ENCODE measurements at regions not wholly inside any gene's neighbourhood (a gene's known extent, or its start where the extent isn't known, plus 50 kb on each side); places are given as distances from the start of the nearest gene placed in this dataset.

- Mint-ChIP-seq H3K4me1 (no peaks in the 10 kb centered on the region), H3K36me3 (no peaks in the 10 kb centered on the region), H3K27ac (no peak overlapping the region), H3K27me3 (peaks cover 3% of the 10 kb centered on the region), H3K9me3 (no peaks in the 10 kb centered on the region), H3K4me3 (no peak overlapping the region)
- ATAC-seq (ENCODE audit: low read depth): no peak
- POLR2A ChIA-PET: no interaction called here
- no peak for DNase-seq
Measured at GRCh38 chr13:105928901-105929300, 606.6 kb downstream of the EFNB2 start.

GRCh38 chr13:105928048-105928447 lies 607.4 kb downstream of the EFNB2 start:
- H3K27ac Mint-ChIP-seq: no peak overlapping the region
- H3K4me1 Mint-ChIP-seq: no peaks in the 10 kb centered on the region
- ATAC-seq (ENCODE audit: low read depth): no peak

GRCh38 chr13:105925496-105925895 lies 610.0 kb downstream of the EFNB2 start:
- Mint-ChIP-seq H3K9me3 (no peaks in the 10 kb centered on the region), H3K36me3 (no peaks in the 10 kb centered on the region), H3K27me3 (peaks cover 5% of the 10 kb centered on the region), H3K4me3 (no peak overlapping the region), H3K4me1 (no peaks in the 10 kb centered on the region), H3K27ac (no peak overlapping the region)
- no peak for DNase-seq
- no peak for ATAC-seq (ENCODE audit: low read depth)
- POLR2A ChIA-PET: no interaction called here

More at GRCh38 chr13:105928048-105928447, 607.4 kb downstream of the EFNB2 start:
- no peak for DNase-seq
- Mint-ChIP-seq H3K36me3 (no peaks in the 10 kb centered on the region), H3K4me3 (no peak overlapping the region), H3K27me3 (peaks cover 3% of the 10 kb centered on the region), H3K9me3 (no peaks in the 10 kb centered on the region)
- POLR2A ChIA-PET: no interaction called here

GRCh38 chr13:105921711-105922110 lies 613.8 kb downstream of the EFNB2 start:
- Mint-ChIP-seq H3K9me3 (no peaks in the 10 kb centered on the region), H3K4me1 (no peaks in the 10 kb centered on the region), H3K4me3 (no peak overlapping the region), H3K27ac (no peak overlapping the region), H3K27me3 (peaks cover 5% of the 10 kb centered on the region), H3K36me3 (no peaks in the 10 kb centered on the region)
- DNase-seq: no peak
- ATAC-seq (ENCODE audit: low read depth): no peak
- POLR2A ChIA-PET: no interaction called here

GRCh38 chr13:105920370-105920769 lies 615.1 kb downstream of the EFNB2 start:
- peaks cover 3% of the 10 kb centered on the region for H3K27me3 Mint-ChIP-seq
- no peaks in the 10 kb centered on the region for H3K4me1 Mint-ChIP-seq
- H3K27ac Mint-ChIP-seq: no peak overlapping the region
- no peaks in the 10 kb centered on the region for H3K9me3 Mint-ChIP-seq
- POLR2A ChIA-PET: no interaction called here
- no peak overlapping the region for H3K4me3 Mint-ChIP-seq
- H3K36me3 Mint-ChIP-seq: no peaks in the 10 kb centered on the region
- DNase-seq: no peak
- no peak for ATAC-seq (ENCODE audit: low read depth)

- no peak overlapping the region for H3K4me3 Mint-ChIP-seq
- H3K4me1 Mint-ChIP-seq: no peaks in the 10 kb centered on the region
- DNase-seq (no peak), ATAC-seq (ENCODE audit: low read depth) (no peak)
- POLR2A ChIA-PET: no interaction called here
- H3K36me3 Mint-ChIP-seq: no peaks in the 10 kb centered on the region
- no peak overlapping the region for H3K27ac Mint-ChIP-seq
- no peaks in the 10 kb centered on the region for H3K9me3 Mint-ChIP-seq
- H3K27me3 Mint-ChIP-seq: peaks cover 2% of the 10 kb centered on the region
Measured at GRCh38 chr13:105918842-105919741, 616.4 kb downstream of the EFNB2 start.

GRCh38 chr13:105915146-105915850 lies 620.2 kb downstream of the EFNB2 start:
- DNase-seq (no peak), ATAC-seq (ENCODE audit: low read depth) (no peak)
- Mint-ChIP-seq H3K27me3 (peaks cover 5% of the 10 kb centered on the region), H3K27ac (no peak overlapping the region), H3K4me3 (no peak overlapping the region), H3K9me3 (no peaks in the 10 kb centered on the region), H3K36me3 (no peaks in the 10 kb centered on the region), H3K4me1 (no peaks in the 10 kb centered on the region)
- POLR2A ChIA-PET: no interaction called here

- Mint-ChIP-seq H3K9me3 (no peaks in the 10 kb centered on the region), H3K4me1 (no peaks in the 10 kb centered on the region), H3K36me3 (no peaks in the 10 kb centered on the region), H3K27ac (no peak overlapping the region), H3K4me3 (no peak overlapping the region), H3K27me3 (peaks cover 7% of the 10 kb centered on the region)
- ATAC-seq (ENCODE audit: low read depth) (no peak), DNase-seq (no peak)
- POLR2A ChIA-PET: no interaction called here
Measured at GRCh38 chr13:105914291-105915036, 621.0 kb downstream of the EFNB2 start.

GRCh38 chr13:105908586-105908985 lies 626.9 kb downstream of the EFNB2 start:
- peaks cover 14% of the 10 kb centered on the region for H3K4me1 Mint-ChIP-seq
- peak; percentile 24 for DNase-seq
- POLR2A ChIA-PET: no interaction called here
- no peaks in the 10 kb centered on the region for H3K9me3 Mint-ChIP-seq
- peak overlapping the region; percentile 28 for H3K4me3 Mint-ChIP-seq
- no peaks in the 10 kb centered on the region for H3K36me3 Mint-ChIP-seq
- H3K27ac Mint-ChIP-seq: no peak overlapping the region
- peaks cover 18% of the 10 kb centered on the region for H3K27me3 Mint-ChIP-seq
- ATAC-seq (ENCODE audit: low read depth): peak; percentile 87

- H3K27ac Mint-ChIP-seq: no peak overlapping the region
- no peak for DNase-seq
- no peak overlapping the region for H3K4me3 Mint-ChIP-seq
- H3K9me3 Mint-ChIP-seq: no peaks in the 10 kb centered on the region
- H3K27me3 Mint-ChIP-seq: peaks cover 20% of the 10 kb centered on the region
- H3K36me3 Mint-ChIP-seq: no peaks in the 10 kb centered on the region
- POLR2A ChIA-PET: no interaction called here
- H3K4me1 Mint-ChIP-seq: peaks cover 14% of the 10 kb centered on the region
- no peak for ATAC-seq (ENCODE audit: low read depth)
Measured at GRCh38 chr13:105907319-105908019, 628.0 kb downstream of the EFNB2 start.

- Mint-ChIP-seq H3K27ac (no peak overlapping the region), H3K9me3 (no peaks in the 10 kb centered on the region), H3K36me3 (no peaks in the 10 kb centered on the region), H3K27me3 (peaks cover 25% of the 10 kb centered on the region), H3K4me1 (peaks cover 14% of the 10 kb centered on the region), H3K4me3 (no peak overlapping the region)
- DNase-seq (no peak), ATAC-seq (ENCODE audit: low read depth) (no peak)
- POLR2A ChIA-PET: no interaction called here
Measured at GRCh38 chr13:105906746-105907145, 628.7 kb downstream of the EFNB2 start.

- ATAC-seq (ENCODE audit: low read depth) (no peak), DNase-seq (no peak)
- no peaks in the 10 kb centered on the region for H3K36me3 Mint-ChIP-seq
- POLR2A ChIA-PET: no interaction called here
- no peak overlapping the region for H3K4me3 Mint-ChIP-seq
- peaks cover 19% of the 10 kb centered on the region for H3K27me3 Mint-ChIP-seq
- peaks cover 13% of the 10 kb centered on the region for H3K4me1 Mint-ChIP-seq
- H3K9me3 Mint-ChIP-seq: no peaks in the 10 kb centered on the region
- no peak overlapping the region for H3K27ac Mint-ChIP-seq
Measured at GRCh38 chr13:105904034-105904742, 631.3 kb downstream of the EFNB2 start.

- H3K4me1 Mint-ChIP-seq: no peaks in the 10 kb centered on the region
- no peaks in the 10 kb centered on the region for H3K9me3 Mint-ChIP-seq
- peaks cover 12% of the 10 kb centered on the region for H3K27me3 Mint-ChIP-seq
- no peak overlapping the region for H3K27ac Mint-ChIP-seq
- H3K36me3 Mint-ChIP-seq: no peaks in the 10 kb centered on the region
- DNase-seq (no peak), ATAC-seq (ENCODE audit: low read depth) (no peak)
- no peak overlapping the region for H3K4me3 Mint-ChIP-seq
- POLR2A ChIA-PET: no interaction called here
Measured at GRCh38 chr13:105902396-105902795, 633.1 kb downstream of the EFNB2 start.
